ENCODE measurements at regions not wholly inside any gene's neighbourhood (a gene's known extent, or its start where the extent isn't known, plus 50 kb on each side); places are given as distances from the start of the nearest gene placed in this dataset.
"Not testable (repeated sequence)": the region's sequence is repeated elsewhere in the genome, so short reads cannot be mapped to it uniquely, and the experiment has no call there.

DNA sequence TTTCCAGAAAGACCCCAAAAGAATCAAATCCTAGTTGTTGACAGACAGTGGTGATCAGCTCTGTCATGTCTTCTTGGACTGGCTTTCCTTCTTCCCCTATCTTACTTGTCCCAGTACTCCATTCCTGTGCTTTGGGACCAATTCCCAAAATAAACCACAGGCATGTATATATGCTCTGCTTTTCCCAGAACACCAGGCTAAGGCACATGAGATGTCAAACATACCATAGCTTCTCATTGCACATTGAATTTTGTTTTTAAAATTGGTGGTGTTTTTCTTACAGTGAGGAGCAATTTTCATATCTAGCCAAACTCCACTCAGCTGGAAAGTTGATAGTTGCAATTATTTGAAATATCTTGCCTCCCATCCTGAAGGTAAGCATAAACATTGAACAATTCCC lies 88.9 kb upstream of the RGPD4 start:
- H3K36me3 ChIP-seq = no peaks in the 10 kb centered on the region
- no peak overlapping the region for H3K27ac ChIP-seq
- peaks cover 0 to 6% of the 10 kb centered on the region in 2 donors for H3K4me1 ChIP-seq
- no peak for DNase-seq (ENCODE audit: low spot score in 2 of 2)
- TF ChIP-seq, protein P1, sequence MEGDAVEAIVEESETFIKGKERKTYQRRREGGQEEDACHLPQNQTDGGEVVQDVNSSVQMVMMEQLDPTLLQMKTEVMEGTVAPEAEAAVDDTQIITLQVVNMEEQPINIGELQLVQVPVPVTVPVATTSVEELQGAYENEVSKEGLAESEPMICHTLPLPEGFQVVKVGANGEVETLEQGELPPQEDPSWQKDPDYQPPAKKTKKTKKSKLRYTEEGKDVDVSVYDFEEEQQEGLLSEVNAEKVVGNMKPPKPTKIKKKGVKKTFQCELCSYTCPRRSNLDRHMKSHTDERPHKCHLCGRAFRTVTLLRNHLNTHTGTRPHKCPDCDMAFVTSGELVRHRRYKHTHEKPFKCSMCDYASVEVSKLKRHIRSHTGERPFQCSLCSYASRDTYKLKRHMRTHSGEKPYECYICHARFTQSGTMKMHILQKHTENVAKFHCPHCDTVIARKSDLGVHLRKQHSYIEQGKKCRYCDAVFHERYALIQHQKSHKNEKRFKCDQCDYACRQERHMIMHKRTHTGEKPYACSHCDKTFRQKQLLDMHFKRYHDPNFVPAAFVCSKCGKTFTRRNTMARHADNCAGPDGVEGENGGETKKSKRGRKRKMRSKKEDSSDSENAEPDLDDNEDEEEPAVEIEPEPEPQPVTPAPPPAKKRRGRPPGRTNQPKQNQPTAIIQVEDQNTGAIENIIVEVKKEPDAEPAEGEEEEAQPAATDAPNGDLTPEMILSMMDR (IDR thresholded peaks at IDR 0.05) = no peak
- intact Hi-C loops (cut with DNase I) = no loop called here
- H3K4me3 ChIP-seq = no peak overlapping the region
- no peaks in the 10 kb centered on the region for H3K27me3 ChIP-seq
- no peaks in the 10 kb centered on the region for H3K9me3 ChIP-seq

DNA sequence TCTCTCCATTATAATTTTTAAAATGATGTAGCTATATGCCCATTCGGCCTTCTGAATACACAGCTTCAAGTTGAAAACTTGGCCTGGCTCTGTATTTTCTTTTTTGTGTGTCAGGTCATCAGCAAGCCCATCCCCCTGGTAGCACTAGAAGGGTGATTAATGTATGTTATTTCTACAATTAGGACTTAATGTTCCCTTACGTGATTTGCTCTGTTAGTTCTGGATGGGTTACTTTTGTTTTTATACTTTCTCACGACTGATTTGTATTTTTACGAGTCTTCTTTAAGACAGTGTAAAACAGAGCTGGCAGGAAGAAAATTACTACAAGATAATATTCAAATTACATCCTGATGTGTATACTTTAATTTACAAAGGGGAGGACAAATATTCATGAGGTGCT lies 88.4 kb upstream of the RGPD4 start:
- intact Hi-C loops (cut with DNase I) = no loop called here
- H3K27ac ChIP-seq = no peak overlapping the region
- TF ChIP-seq, protein P1 (IDR thresholded peaks at IDR 0.05) = no peak
- H3K4me3 ChIP-seq = no peak overlapping the region
- H3K36me3 ChIP-seq = no peaks in the 10 kb centered on the region
- H3K27me3 ChIP-seq = no peaks in the 10 kb centered on the region
- no peaks in the 10 kb centered on the region for H3K9me3 ChIP-seq
- H3K4me1 ChIP-seq = peaks cover 0 to 6% of the 10 kb centered on the region in 2 donors
- DNase-seq (ENCODE audit: low spot score in 2 of 2) = no peak

DNA sequence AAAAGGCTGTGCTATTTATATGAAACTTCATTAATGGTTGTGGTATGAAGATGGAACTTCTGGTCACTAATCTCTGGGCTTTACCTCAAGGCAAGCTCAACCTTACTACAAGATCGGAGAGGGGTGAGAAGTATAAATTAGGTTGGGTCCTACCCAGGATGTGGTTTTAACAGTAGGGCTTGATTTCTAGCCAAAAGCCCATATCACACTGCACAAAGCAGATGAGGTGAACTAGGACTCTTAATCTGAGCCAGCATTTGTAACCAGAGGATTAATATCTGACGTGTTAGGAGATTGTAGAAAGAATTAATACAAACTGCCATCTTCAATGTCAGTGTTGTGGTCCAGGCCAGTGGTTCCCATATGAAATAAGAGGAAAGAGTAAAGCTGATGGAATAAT lies 86.4 kb upstream of the RGPD4 start:
- H3K27me3 ChIP-seq = no peaks in the 10 kb centered on the region
- H3K4me3 ChIP-seq = no peak overlapping the region
- peaks cover 0 to 6% of the 10 kb centered on the region in 2 donors for H3K4me1 ChIP-seq
- H3K9me3 ChIP-seq = no peaks in the 10 kb centered on the region
- no peak for DNase-seq (ENCODE audit: low spot score in 2 of 2)
- no peaks in the 10 kb centered on the region for H3K36me3 ChIP-seq
- intact Hi-C loops (cut with DNase I) = no loop called here
- H3K27ac ChIP-seq = no peak overlapping the region
- TF ChIP-seq, protein P1 (IDR thresholded peaks at IDR 0.05) = no peak

DNA sequence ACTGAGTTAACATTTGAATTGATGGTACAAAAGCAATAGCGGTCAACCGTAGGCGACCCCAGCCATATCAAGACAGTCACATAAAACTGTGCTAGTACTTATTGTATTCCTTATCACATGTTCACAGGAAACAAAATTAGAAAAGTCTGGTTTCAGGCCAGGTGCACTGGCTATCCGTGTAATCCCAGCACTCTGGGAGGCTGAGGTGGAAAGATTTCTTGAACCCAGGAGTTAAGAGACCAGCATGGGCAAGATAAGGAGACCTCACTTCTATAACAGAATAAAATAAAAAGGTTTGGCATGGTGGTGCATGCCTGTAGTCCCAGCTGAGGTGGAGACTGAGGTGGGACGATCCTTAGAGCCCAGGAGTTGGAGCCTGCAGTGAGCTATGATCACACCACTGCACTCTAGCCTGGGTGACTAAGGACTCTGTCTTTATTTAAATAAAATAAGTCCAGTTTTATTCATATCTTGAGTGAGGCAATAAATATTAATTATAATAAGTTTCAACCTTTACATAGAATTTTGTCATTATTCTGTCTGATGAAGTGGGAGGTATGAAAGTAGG lies 84.1 kb upstream of the RGPD4 start:
- peaks cover 0 to 6% of the 10 kb centered on the region in 2 donors for H3K4me1 ChIP-seq
- H3K4me3 ChIP-seq = no peak overlapping the region
- H3K36me3 ChIP-seq = no peaks in the 10 kb centered on the region
- intact Hi-C loops (cut with DNase I) = no loop called here
- no peaks in the 10 kb centered on the region for H3K9me3 ChIP-seq
- DNase-seq (ENCODE audit: low spot score in 2 of 2) = no peak
- TF ChIP-seq, protein P1 (IDR thresholded peaks at IDR 0.05) = no peak
- H3K27ac ChIP-seq = no peak overlapping the region
- H3K27me3 ChIP-seq = no peaks in the 10 kb centered on the region

DNA sequence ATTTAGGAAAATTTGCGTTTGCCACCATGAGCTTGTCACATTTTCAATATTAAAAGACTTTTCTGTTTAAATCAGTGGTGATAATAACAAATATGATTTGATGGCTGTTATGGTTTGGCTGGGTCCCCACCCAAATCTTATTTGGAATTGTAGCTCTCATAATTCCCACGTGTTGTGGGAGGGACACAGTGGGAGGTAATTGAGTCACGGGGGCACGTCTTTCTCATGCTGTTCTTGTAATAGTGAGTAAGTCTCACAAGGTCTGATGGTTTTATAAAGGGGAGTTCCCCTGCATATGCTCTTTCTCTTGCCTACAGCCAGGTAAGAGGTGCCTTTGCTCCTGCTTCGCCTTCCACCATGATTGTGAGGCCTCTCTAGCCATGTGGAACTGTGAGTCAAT lies 83.4 kb upstream of the RGPD4 start:
- Histone ChIP-seq H3K4me1 (peaks cover 0 to 3% of the 10 kb centered on the region in 2 donors), H3K36me3 (no peaks in the 10 kb centered on the region), H3K9me3 (no peaks in the 10 kb centered on the region), H3K4me3 (no peak overlapping the region), H3K27ac (no peak overlapping the region), H3K27me3 (no peaks in the 10 kb centered on the region)
- no peak for DNase-seq (ENCODE audit: low spot score in 2 of 2)
- intact Hi-C loops (cut with DNase I) = no loop called here
- TF ChIP-seq, protein P1 (IDR thresholded peaks at IDR 0.05) = no peak

DNA sequence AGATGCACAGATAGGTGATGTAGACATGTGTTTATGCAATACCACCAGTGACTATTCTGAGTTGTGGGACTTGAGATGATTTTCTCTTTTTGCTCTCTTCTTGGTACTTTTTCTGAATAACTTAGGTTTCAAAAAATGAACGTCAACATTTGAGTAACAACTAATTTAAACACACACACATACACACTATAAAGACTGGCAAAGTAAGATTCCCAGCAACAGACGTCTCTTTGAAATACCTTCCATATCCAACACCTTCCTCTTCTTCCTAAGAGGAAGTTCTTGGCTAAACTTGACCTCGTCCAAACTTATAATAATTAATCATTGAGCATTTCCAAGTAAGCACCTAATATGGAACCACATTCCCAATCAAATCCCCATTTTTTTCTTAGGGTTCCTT lies 81.6 kb upstream of the RGPD4 start:
- intact Hi-C loops (cut with DNase I) = no loop called here
- Histone ChIP-seq H3K27ac (no peak overlapping the region), H3K9me3 (no peaks in the 10 kb centered on the region), H3K27me3 (no peaks in the 10 kb centered on the region), H3K4me1 (peaks cover 0 to 3% of the 10 kb centered on the region in 2 donors), H3K4me3 (no peak overlapping the region), H3K36me3 (no peaks in the 10 kb centered on the region)
- DNase-seq (ENCODE audit: low spot score in 2 of 2) = no peak
- TF ChIP-seq, protein P1 (IDR thresholded peaks at IDR 0.05) = no peak

DNA sequence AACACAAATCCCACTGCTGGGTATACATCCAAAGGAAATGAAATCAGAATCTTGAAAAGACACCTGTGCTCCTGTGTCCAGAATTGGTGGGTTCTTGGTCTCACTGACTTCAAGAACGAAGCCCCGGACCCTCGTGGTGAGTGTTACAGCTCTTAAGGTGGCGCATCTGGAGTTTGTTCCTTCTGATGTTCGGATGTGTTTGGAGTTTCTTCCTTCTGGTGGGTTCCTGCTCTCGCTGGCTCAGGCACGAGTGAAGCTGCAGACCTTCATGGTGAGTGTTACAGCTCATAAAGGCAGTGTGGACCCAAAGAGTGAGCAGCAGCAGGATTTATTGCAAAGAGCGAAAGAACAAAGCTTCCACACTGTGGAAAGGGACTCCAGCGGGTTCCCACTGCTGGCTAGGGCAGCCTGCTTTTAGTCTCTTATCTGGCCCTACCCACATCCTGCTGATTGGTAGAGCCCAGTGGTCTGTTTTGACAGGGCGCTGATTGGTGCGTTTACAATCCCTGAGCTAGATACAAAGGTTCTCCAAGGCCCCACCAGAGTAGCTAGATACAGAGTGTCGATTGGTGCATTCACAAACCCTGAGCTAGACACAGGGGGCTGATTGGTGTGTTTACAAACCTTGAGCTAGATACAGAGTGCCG lies 80.0 kb upstream of the RGPD4 start:
- H3K9me3 ChIP-seq; H3K27ac ChIP-seq; intact Hi-C loops (cut with DNase I); H3K4me3 ChIP-seq; H3K36me3 ChIP-seq; H3K27me3 ChIP-seq; DNase-seq (ENCODE audit: low spot score in 2 of 2); H3K4me1 ChIP-seq: not testable (repeated sequence)

DNA sequence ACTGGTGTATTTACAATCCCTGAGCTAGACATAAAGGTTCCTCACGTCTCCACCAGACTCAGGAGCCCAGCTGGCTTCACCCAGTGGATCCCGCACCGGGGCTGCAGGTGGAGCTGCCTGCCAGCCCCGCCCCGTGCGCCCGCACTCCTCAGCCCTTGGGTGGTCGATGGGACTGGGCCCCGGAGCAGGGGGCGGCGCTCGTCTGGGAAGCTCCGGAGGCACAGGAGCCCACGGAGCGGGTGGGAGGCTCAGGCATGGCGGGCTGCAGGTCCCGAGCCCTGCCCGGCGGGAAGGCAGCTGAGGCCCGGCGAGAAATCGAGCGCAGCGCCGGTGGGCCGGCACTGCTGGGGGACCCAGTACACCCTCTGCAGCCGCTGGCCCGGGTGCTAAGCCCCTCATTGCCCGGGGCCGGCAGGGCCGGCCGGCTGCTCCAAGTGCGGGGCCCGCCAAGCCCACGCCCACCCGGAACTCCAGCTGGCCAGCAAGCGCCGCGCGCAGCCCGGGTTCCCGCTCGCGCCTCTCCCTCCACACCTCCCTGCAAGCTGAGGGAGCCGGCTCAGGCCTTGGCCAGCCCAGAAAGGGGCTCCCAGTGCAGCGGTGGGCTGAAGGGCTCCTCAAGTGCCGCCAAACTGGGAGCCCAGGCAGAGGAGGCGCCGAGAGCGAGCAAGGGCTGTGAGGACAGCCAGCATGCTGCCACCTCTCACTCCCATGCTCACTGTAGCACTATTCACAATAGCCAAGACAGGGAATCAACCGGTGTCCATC lies 79.3 kb upstream of the RGPD4 start:
- H3K9me3 ChIP-seq; H3K27me3 ChIP-seq; H3K4me1 ChIP-seq; H3K27ac ChIP-seq; H3K4me3 ChIP-seq; DNase-seq (ENCODE audit: low spot score in 2 of 2); H3K36me3 ChIP-seq; intact Hi-C loops (cut with DNase I): not testable (repeated sequence)
